Fibroblast of lung (primary cell): ENCODE measurements at regions not wholly inside any gene's neighbourhood (a gene's known extent, or its start where the extent isn't known, plus 50 kb on each side); places are given as distances from the start of the nearest gene placed in this dataset.

Experiments used
- DNase-seq, 2 donors: peaks; one replicate each; pipeline versions ENCODE4 v3.0.0 to v3.0.0-alpha.2; 2010; ENCODE audit warnings: low read depth in 2 of 2
- H2AFZ ChIP-seq: 2 replicates; pipeline ENCODE4 v1.5.1; 2012; ENCODE audit warnings: low read length, control low read depth, inconsistent platforms
- H3K27ac ChIP-seq: 2 replicates; pipeline ENCODE4 v1.5.1; 2011; ENCODE audit warnings: low read length, control low read depth; ENCODE audit not compliant: insufficient read depth
- H3K27me3 ChIP-seq: 2 replicates; pipeline ENCODE4 v1.5.1; 2011; ENCODE audit warnings: mild to moderate bottlenecking, low read length; ENCODE audit not compliant: control insufficient read depth, insufficient read depth
- H3K36me3 ChIP-seq: 2 replicates; pipeline ENCODE4 v1.5.1; 2011; ENCODE audit warnings: low read length; ENCODE audit not compliant: control insufficient read depth, insufficient read depth
- H3K4me1 ChIP-seq: 2 replicates; pipeline ENCODE4 v1.5.1; 2011; ENCODE audit warnings: low read length; ENCODE audit not compliant: control insufficient read depth, insufficient read depth; ENCODE audit errors: extremely low read depth
- H3K4me2 ChIP-seq: 2 replicates; pipeline ENCODE4 v1.5.1; 2011; ENCODE audit warnings: low read length, control low read depth; ENCODE audit not compliant: insufficient read depth; ENCODE audit errors: extremely low read depth
- H3K4me3 ChIP-seq, 4 experiments: fragments of 200-600 bp in 1 of 4; sonication (generic) in 1 of 4; replicated peaks in 1 of 4; 2 replicates each; pipeline ENCODE4 v1.5.1; 2011 to 2016; ENCODE audit warnings: low read length in 4 of 4, low read depth in 3 of 4, mild to moderate bottlenecking in 3 of 4, control low read depth in 2 of 4, inconsistent platforms in 1 of 4, mixed read lengths in 1 of 4; ENCODE audit not compliant: insufficient read depth in 1 of 4; ENCODE audit errors: control extremely low read depth in 1 of 4
- H3K79me2 ChIP-seq: 2 replicates; pipeline ENCODE4 v1.5.1; 2012; ENCODE audit warnings: mild to moderate bottlenecking, low read length, inconsistent platforms; ENCODE audit not compliant: control insufficient read depth, insufficient read depth
- H3K9ac ChIP-seq: 2 replicates; pipeline ENCODE4 v1.5.1; 2011; ENCODE audit warnings: mild to moderate bottlenecking, low read length, control low read depth; ENCODE audit not compliant: insufficient read depth
- H3K9me3 ChIP-seq: 2 replicates; pipeline ENCODE4 v1.5.1; 2012; ENCODE audit warnings: low read depth, low read length; ENCODE audit not compliant: control insufficient read depth, insufficient read depth
- H4K20me1 ChIP-seq: 2 replicates; pipeline ENCODE4 v1.5.1; 2011; ENCODE audit warnings: low read length; ENCODE audit not compliant: control insufficient read depth, insufficient read depth; ENCODE audit errors: extremely low read depth
- CTCF ChIP-seq, 2 donors: IDR thresholded peaks in 1 of 2; conservative IDR thresholded peaks in 1 of 2; 1 replicate in 1 of 2; 2 replicates in 1 of 2; pipeline ENCODE4 v1.5.1; 2011 to 2012; ENCODE audit warnings: low read length in 2 of 2, control low read depth in 1 of 2, inconsistent platforms in 1 of 2, low read depth in 1 of 2, mild to moderate bottlenecking in 1 of 2
- EZH2 ChIP-seq: IDR thresholded peaks from 2 replicates; pipeline ENCODE4 v1.5.1; 2012; ENCODE audit warnings: low read length, control low read depth, mild to moderate bottlenecking; ENCODE audit errors: missing control alignments

GRCh38 chr1:11428789-11429188, 50.2 kb upstream of the DISP3 start:
- Histone ChIP-seq H4K20me1 (no peaks in the 10 kb centered on the region), H3K27ac (no peak overlapping the region), H3K4me1 (no peaks in the 10 kb centered on the region), H3K4me2 (no peak overlapping the region), H3K36me3 (no peaks in the 10 kb centered on the region), H3K27me3 (no peaks in the 10 kb centered on the region), H3K9ac (no peak overlapping the region), H3K79me2 (no peaks in the 10 kb centered on the region), H3K9me3 (no peaks in the 10 kb centered on the region), H2AFZ (no peak overlapping the region), H3K4me3 (no peak overlapping the region)
- DNase-seq = no peak
- TF ChIP-seq EZH2 (no peak), CTCF (conservative IDR thresholded peaks at IDR 0.05 in 1 of 2, IDR thresholded peaks at IDR 0.05 in 1 of 2; ENCODE audit: low read depth in 1 of 2, low read length in 2 of 2) (no peak)
